OCI-LY1 (cell line): ENCODE measurements at regions not wholly inside any gene's neighbourhood (a gene's known extent, or its start where the extent isn't known, plus 50 kb on each side); places are given as distances from the start of the nearest gene placed in this dataset.

Experiments
- H2AFZ ChIP-seq: fragments of 200-600 bp; sonication (generic), shearing (Covaris generic); 2 replicates; pipeline ENCODE4 v1.6.0; 2014; ENCODE audit warnings: antibody characterized with exemption, mild to moderate bottlenecking, low read length
- H3F3A ChIP-seq: fragments of 200-600 bp; sonication (generic), shearing (Covaris generic); 2 replicates; pipeline ENCODE4 v1.6.0; 2014; ENCODE audit warnings: mild to moderate bottlenecking, antibody characterized with exemption, low read length, moderate library complexity; ENCODE audit not compliant: insufficient read depth
- H3K27ac ChIP-seq: fragments of 200-600 bp; sonication (generic); 2 replicates; pipeline ENCODE4 v1.5.1; 2014; ENCODE audit warnings: low read length, mixed run types, mild to moderate bottlenecking, low read depth; ENCODE audit not compliant: poor library complexity, severe bottlenecking
- H3K27me3 ChIP-seq: fragments of 200-600 bp; sonication (generic); 2 replicates; pipeline ENCODE4 v1.6.0; 2014; ENCODE audit warnings: antibody characterized with exemption, mild to moderate bottlenecking, low read length, moderate library complexity; ENCODE audit not compliant: insufficient read depth
- H3K36me3 ChIP-seq: fragments of 200-600 bp; sonication (generic); 2 replicates; pipeline ENCODE4 v1.6.1; 2014; ENCODE audit warnings: mild to moderate bottlenecking, antibody characterized with exemption, low read length, moderate library complexity, mixed read lengths; ENCODE audit not compliant: insufficient read depth
- H3K4me1 ChIP-seq: fragments of 200-600 bp; sonication (generic); 2 replicates; pipeline ENCODE4 v1.5.1; 2014; ENCODE audit warnings: mild to moderate bottlenecking, low read length, moderate library complexity; ENCODE audit not compliant: insufficient read depth, severe bottlenecking
- H3K4me2 ChIP-seq: fragments of 200-600 bp; sonication (generic), shearing (Covaris generic); 2 replicates; pipeline ENCODE4 v1.6.1; 2014; ENCODE audit warnings: low read length
- H3K4me3 ChIP-seq: fragments of 200-600 bp; sonication (generic); 2 replicates; pipeline ENCODE4 v1.5.1; 2014; ENCODE audit warnings: low read length, low read depth, mild to moderate bottlenecking, mixed read lengths; ENCODE audit not compliant: poor library complexity, severe bottlenecking
- H3K79me2 ChIP-seq: fragments of 200-600 bp; shearing (Covaris generic); 2 replicates; pipeline ENCODE4 v1.6.1; 2016; ENCODE audit warnings: mixed run types, low read length, mixed read lengths; ENCODE audit not compliant: insufficient read depth
- H3K9ac ChIP-seq: fragments of 200-600 bp; sonication (generic), shearing (Covaris generic); 2 replicates; pipeline ENCODE4 v1.6.1; 2014; ENCODE audit warnings: mild to moderate bottlenecking, low read length, mixed read lengths
- H3K9me2 ChIP-seq: fragments of 200-600 bp; sonication (generic), shearing (Covaris generic); 2 replicates; pipeline ENCODE4 v1.6.1; 2014; ENCODE audit warnings: low read depth, mild to moderate bottlenecking, low read length, mixed read lengths
- H3K9me3 ChIP-seq: fragments of 200-600 bp; shearing (Covaris generic); 2 replicates; pipeline ENCODE4 v1.6.1; 2014; ENCODE audit warnings: low read length, mixed read lengths
- H4K20me1 ChIP-seq: fragments of 200-600 bp; sonication (generic), shearing (Covaris generic); 2 replicates; pipeline ENCODE4 v1.6.0; 2016; ENCODE audit warnings: mild to moderate bottlenecking, low read length; ENCODE audit not compliant: insufficient read depth
- CTCF ChIP-seq: fragments of 200-600 bp; sonication (generic), shearing (Covaris generic); IDR thresholded peaks from 2 replicates; pipeline ENCODE4 v1.5.1; 2017; ENCODE audit warnings: mild to moderate bottlenecking, antibody characterized with exemption, low read length, moderate library complexity, mixed read lengths
- EZH2 ChIP-seq: fragments of 200-600 bp; sonication (generic), shearing (Covaris generic); IDR thresholded peaks from 2 replicates; pipeline ENCODE4 v1.8.0; 2017; ENCODE audit warnings: borderline replicate concordance, mixed run types, mild to moderate bottlenecking, antibody characterized with exemption, low read length, moderate library complexity, mixed read lengths

- Histone ChIP-seq H3K9me2 (no peaks in the 10 kb centered on the region), H2AFZ (no peak overlapping the region), H3K79me2 (no peaks in the 10 kb centered on the region), H3K4me3 (no peak overlapping the region), H3K36me3 (no peaks in the 10 kb centered on the region), H4K20me1 (no peaks in the 10 kb centered on the region), H3K9me3 (peaks cover 3% of the 10 kb centered on the region; the same call in 1 of the 2 replicates), H3K4me1 (peaks cover 15% of the 10 kb centered on the region), H3K27ac (no peak overlapping the region), H3K27me3 (no peaks in the 10 kb centered on the region), H3K4me2 (no peak overlapping the region), H3K9ac (no peak overlapping the region), H3F3A (no peaks in the 10 kb centered on the region)
- TF ChIP-seq CTCF (no peak), EZH2 (no peak)
These were observed 193.0 kb upstream of the PPP3CA start for GRCh38 chr4:101540336-101540735.

GRCh38 chr4:101528526-101528925, 181.2 kb upstream of the PPP3CA start:
- no peaks in the 10 kb centered on the region for H4K20me1 ChIP-seq
- H3K36me3 ChIP-seq: no peaks in the 10 kb centered on the region
- H3K4me2 ChIP-seq: no peak overlapping the region
- H3K9ac ChIP-seq: no peak overlapping the region
- TF ChIP-seq EZH2 (no peak), CTCF (no peak)
- H3K9me2 ChIP-seq: no peaks in the 10 kb centered on the region
- H3K27ac ChIP-seq: no peak overlapping the region
- no peaks in the 10 kb centered on the region for H3K79me2 ChIP-seq
- H3K4me3 ChIP-seq: no peak overlapping the region
- H3K4me1 ChIP-seq: peaks cover 8% of the 10 kb centered on the region
- no peaks in the 10 kb centered on the region for H3K9me3 ChIP-seq
- no peaks in the 10 kb centered on the region for H3K27me3 ChIP-seq
- no peaks in the 10 kb centered on the region for H3F3A ChIP-seq
- no peak overlapping the region for H2AFZ ChIP-seq

GRCh38 chr4:101527188-101527587, 179.9 kb upstream of the PPP3CA start:
- no peak overlapping the region for H3K4me2 ChIP-seq
- H3F3A ChIP-seq: no peaks in the 10 kb centered on the region
- H3K9me3 ChIP-seq: no peaks in the 10 kb centered on the region; the same call in 1 of the 2 replicates
- H3K4me3 ChIP-seq: no peak overlapping the region
- H3K4me1 ChIP-seq: peaks cover 8% of the 10 kb centered on the region
- no peak overlapping the region for H3K27ac ChIP-seq
- TF ChIP-seq CTCF (no peak), EZH2 (no peak)
- H3K36me3 ChIP-seq: no peaks in the 10 kb centered on the region
- H2AFZ ChIP-seq: no peak overlapping the region
- H3K9me2 ChIP-seq: no peaks in the 10 kb centered on the region
- no peaks in the 10 kb centered on the region for H4K20me1 ChIP-seq
- no peak overlapping the region for H3K9ac ChIP-seq
- H3K27me3 ChIP-seq: no peaks in the 10 kb centered on the region
- H3K79me2 ChIP-seq: no peaks in the 10 kb centered on the region
